ENCODE measurements at regions not wholly inside any gene's neighbourhood (a gene's known extent, or its start where the extent isn't known, plus 50 kb on each side); places are given as distances from the start of the nearest gene placed in this dataset.

DNA sequence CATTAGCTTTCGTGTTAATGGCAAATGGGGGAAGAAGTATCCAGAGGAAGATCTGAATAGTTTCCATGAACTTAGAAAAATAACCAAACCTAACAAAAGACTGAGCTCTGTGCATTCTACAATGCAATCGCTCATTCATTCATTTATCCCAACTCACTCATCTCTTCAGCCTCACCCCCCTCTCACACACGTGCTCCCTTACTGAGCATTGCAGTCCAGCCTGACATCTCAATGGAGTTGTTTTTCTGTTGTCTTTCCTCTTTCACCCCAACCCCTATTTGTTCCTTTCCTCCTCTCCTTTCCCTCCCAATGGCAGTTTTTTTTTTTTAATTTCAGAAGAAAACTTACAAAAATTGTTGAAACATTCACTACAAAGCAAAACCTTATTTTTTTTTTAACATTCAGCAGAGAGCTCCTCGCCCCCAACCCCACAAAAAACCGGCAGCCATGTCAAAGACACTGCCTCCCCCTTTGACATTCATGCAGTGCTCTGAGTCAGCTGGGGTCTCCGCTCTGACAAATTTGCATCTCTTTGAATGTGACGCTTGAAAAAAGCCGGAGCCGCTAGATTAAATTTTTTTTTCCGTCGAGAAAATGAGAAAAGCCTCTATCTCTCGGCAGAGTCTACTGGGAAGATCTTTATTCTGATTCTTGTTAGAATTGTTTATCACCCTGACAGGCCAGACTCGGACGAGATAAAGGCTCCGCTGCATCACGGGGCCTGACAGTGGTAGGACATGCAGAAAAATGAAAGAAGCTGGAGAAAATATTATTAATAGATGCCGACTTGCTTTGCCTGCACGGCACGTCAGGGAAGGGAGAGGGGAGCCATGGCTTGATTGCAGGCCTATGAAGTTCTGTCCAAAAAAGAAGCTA is 775.6 kb downstream of the VRK1 start:
- TF ChIP-seq, protein P1, sequence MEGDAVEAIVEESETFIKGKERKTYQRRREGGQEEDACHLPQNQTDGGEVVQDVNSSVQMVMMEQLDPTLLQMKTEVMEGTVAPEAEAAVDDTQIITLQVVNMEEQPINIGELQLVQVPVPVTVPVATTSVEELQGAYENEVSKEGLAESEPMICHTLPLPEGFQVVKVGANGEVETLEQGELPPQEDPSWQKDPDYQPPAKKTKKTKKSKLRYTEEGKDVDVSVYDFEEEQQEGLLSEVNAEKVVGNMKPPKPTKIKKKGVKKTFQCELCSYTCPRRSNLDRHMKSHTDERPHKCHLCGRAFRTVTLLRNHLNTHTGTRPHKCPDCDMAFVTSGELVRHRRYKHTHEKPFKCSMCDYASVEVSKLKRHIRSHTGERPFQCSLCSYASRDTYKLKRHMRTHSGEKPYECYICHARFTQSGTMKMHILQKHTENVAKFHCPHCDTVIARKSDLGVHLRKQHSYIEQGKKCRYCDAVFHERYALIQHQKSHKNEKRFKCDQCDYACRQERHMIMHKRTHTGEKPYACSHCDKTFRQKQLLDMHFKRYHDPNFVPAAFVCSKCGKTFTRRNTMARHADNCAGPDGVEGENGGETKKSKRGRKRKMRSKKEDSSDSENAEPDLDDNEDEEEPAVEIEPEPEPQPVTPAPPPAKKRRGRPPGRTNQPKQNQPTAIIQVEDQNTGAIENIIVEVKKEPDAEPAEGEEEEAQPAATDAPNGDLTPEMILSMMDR (IDR thresholded peaks at IDR 0.05; ENCODE audit: borderline replicate concordance, extremely low read depth, insufficient read depth), result no peak
- FAIRE-seq, result no peak
- H3K4me1 ChIP-seq (ENCODE audit: control insufficient read depth in 2 of 3, insufficient read depth in 2 of 3, low read depth in 1 of 3, low read length in 3 of 3), result no peaks in the 10 kb centered on the region
- no peaks in the 10 kb centered on the region for H3K9me3 ChIP-seq (ENCODE audit: control insufficient read depth in 2 of 3, insufficient read depth in 1 of 3, low read length in 3 of 3)
- H3K36me3 ChIP-seq (ENCODE audit: control insufficient read depth in 2 of 3, insufficient read depth in 3 of 3, low read length in 3 of 3), result no peaks in the 10 kb centered on the region
- intact Hi-C loops (cut with DNase I), result no loop called here
- H3K27ac ChIP-seq (ENCODE audit: low read depth in 2 of 2, low read length in 2 of 2), result no peak overlapping the region
- H3K9ac ChIP-seq (ENCODE audit: low read length in 3 of 3), result no peak overlapping the region
- H3K27me3 ChIP-seq (ENCODE audit: control insufficient read depth, insufficient read depth, low read length), result no peaks in the 10 kb centered on the region
- DNase-seq, result no peak
- no peak overlapping the region for H3K4me3 ChIP-seq (ENCODE audit: low read length in 3 of 3)

DNA sequence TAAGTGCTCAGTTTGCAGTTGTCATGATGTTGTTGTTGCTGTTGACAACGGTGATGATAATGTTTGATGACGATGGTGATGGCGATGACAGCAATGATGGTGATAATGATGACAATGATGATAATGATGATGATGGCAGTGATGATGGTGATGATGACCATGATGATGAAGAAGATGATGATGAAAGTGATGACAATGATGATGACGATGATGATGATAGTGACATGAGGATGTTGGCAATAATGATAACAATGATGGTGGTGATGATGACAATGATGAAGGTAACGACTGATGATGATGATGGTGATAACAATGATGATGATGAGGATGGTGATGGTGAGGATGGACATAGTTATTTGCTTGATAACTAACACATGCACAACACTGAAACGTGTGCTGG is 778.5 kb downstream of the VRK1 start:
- intact Hi-C loops (cut with DNase I), result no loop called here
- DNase-seq, result no peak
- TF ChIP-seq, protein P1 (IDR thresholded peaks at IDR 0.05; ENCODE audit: borderline replicate concordance, extremely low read depth, insufficient read depth), result no peak
- no peaks in the 10 kb centered on the region for H3K36me3 ChIP-seq (ENCODE audit: control insufficient read depth in 2 of 3, insufficient read depth in 3 of 3, low read length in 3 of 3)
- no peak overlapping the region for H3K4me3 ChIP-seq (ENCODE audit: low read length in 3 of 3)
- H3K27me3 ChIP-seq (ENCODE audit: control insufficient read depth, insufficient read depth, low read length), result no peaks in the 10 kb centered on the region
- no peak overlapping the region for H3K27ac ChIP-seq (ENCODE audit: low read depth in 2 of 2, low read length in 2 of 2)
- no peaks in the 10 kb centered on the region for H3K9me3 ChIP-seq (ENCODE audit: control insufficient read depth in 2 of 3, insufficient read depth in 1 of 3, low read length in 3 of 3)
- H3K4me1 ChIP-seq (ENCODE audit: control insufficient read depth in 2 of 3, insufficient read depth in 2 of 3, low read depth in 1 of 3, low read length in 3 of 3), result no peaks in the 10 kb centered on the region
- no peak overlapping the region for H3K9ac ChIP-seq (ENCODE audit: low read length in 3 of 3)
- FAIRE-seq, result no peak

DNA sequence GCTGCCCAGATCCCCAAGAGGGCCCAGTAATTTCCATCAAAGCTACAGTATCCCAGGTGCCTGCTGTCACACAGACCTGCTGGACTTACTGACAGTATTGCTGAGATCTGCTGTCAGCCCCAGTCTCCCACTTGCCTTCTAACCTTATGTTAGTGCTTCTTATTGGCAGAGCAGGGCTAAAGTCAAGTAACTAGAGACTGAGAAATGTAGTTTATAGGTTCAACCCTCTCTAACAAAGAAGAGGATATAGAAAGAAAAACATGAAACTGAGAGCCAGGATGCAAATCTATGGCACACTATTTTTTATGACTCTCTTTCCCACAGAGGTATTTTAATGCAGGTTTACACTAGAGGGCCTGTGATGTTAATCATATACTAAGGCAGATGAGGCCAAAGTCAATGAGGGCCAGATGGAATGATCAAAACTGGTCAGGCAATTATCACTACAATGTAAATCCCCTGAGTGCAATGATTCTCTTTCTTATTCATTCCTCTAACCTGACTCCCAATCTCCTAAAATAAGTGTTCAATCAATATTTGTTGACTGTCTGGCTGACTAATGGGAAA is 781.9 kb downstream of the VRK1 start:
- H3K4me3 ChIP-seq (ENCODE audit: low read length in 3 of 3), result no peak overlapping the region
- FAIRE-seq (no peak), DNase-seq (no peak)
- H3K9ac ChIP-seq (ENCODE audit: low read length in 3 of 3), result no peak overlapping the region
- H3K9me3 ChIP-seq (ENCODE audit: control insufficient read depth in 2 of 3, insufficient read depth in 1 of 3, low read length in 3 of 3), result no peaks in the 10 kb centered on the region
- H3K27me3 ChIP-seq (ENCODE audit: control insufficient read depth, insufficient read depth, low read length), result no peaks in the 10 kb centered on the region
- TF ChIP-seq, protein P1 (IDR thresholded peaks at IDR 0.05; ENCODE audit: borderline replicate concordance, extremely low read depth, insufficient read depth), result no peak
- H3K36me3 ChIP-seq (ENCODE audit: control insufficient read depth in 2 of 3, insufficient read depth in 3 of 3, low read length in 3 of 3), result no peaks in the 10 kb centered on the region
- intact Hi-C loops (cut with DNase I), result no loop called here
- no peaks in the 10 kb centered on the region for H3K4me1 ChIP-seq (ENCODE audit: control insufficient read depth in 2 of 3, insufficient read depth in 2 of 3, low read depth in 1 of 3, low read length in 3 of 3)
- H3K27ac ChIP-seq (ENCODE audit: low read depth in 2 of 2, low read length in 2 of 2), result no peak overlapping the region

All from kidney (tissue), 13 donors.